ENCODE measurements at regions not wholly inside any gene's neighbourhood (a gene's known extent, or its start where the extent isn't known, plus 50 kb on each side); places are given as distances from the start of the nearest gene placed in this dataset.

DNA sequence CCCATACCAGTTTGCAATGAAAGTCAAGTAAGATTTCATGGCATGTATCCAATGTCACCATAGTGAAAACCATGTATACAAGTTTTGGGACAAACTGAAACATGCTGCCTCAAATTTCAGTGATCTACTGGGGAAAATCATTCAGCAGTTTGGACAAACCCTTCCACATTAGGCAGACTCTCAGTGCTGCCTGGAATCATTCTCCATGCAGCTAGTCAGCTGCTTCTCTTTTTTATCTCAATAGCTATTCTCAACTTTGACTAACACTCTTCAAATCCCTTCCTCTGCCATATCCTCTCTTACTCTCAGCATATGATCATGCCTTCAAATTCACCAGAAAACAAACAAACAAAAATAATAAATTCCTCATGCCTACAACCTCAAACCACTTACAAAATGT, 323.3 kb downstream of the MAN2A1 start:
- Histone ChIP-seq H3K27me3 (ENCODE audit: control insufficient read depth, insufficient read depth, low read length) (no peaks in the 10 kb centered on the region), H3K27ac (no peak overlapping the region), H3K4me3 (ENCODE audit: low read depth, low read length) (no peak overlapping the region), H3K4me1 (no peaks in the 10 kb centered on the region), H3K9me3 (ENCODE audit: control insufficient read depth, low read length) (no peaks in the 10 kb centered on the region), H2AFZ (no peak overlapping the region), H3K36me3 (ENCODE audit: control insufficient read depth, insufficient read depth, low read length) (no peaks in the 10 kb centered on the region), H3K4me2 (ENCODE audit: low read length) (no peak overlapping the region), H3K9ac (no peak overlapping the region), H3K79me2 (no peaks in the 10 kb centered on the region)
- TF ChIP-seq, protein P1, sequence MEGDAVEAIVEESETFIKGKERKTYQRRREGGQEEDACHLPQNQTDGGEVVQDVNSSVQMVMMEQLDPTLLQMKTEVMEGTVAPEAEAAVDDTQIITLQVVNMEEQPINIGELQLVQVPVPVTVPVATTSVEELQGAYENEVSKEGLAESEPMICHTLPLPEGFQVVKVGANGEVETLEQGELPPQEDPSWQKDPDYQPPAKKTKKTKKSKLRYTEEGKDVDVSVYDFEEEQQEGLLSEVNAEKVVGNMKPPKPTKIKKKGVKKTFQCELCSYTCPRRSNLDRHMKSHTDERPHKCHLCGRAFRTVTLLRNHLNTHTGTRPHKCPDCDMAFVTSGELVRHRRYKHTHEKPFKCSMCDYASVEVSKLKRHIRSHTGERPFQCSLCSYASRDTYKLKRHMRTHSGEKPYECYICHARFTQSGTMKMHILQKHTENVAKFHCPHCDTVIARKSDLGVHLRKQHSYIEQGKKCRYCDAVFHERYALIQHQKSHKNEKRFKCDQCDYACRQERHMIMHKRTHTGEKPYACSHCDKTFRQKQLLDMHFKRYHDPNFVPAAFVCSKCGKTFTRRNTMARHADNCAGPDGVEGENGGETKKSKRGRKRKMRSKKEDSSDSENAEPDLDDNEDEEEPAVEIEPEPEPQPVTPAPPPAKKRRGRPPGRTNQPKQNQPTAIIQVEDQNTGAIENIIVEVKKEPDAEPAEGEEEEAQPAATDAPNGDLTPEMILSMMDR (IDR thresholded peaks at IDR 0.05) = no peak

DNA sequence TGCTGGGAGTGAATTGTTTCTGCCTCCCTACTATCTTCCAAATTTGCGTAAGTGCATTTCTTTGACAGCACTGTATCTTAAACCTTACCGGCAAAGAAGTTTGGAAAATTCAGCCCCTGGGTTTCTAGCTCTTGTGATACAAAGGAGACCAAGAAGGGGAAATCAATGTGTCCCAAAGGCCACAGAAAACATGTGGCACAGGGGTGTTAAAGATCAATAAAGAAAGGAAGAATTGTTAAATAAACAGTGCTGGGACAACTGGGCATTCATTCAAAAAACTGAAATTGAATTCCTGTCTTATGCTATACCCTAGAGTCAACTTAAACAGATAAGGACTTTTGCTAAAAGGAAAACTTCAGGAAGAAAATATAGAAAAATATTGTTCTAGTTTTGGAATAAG, 328.1 kb downstream of the MAN2A1 start:
- Histone ChIP-seq H3K79me2 (no peaks in the 10 kb centered on the region), H3K27me3 (ENCODE audit: control insufficient read depth, insufficient read depth, low read length) (no peaks in the 10 kb centered on the region), H2AFZ (no peak overlapping the region), H3K4me3 (ENCODE audit: low read depth, low read length) (no peak overlapping the region), H3K27ac (no peak overlapping the region), H3K9me3 (ENCODE audit: control insufficient read depth, low read length) (no peaks in the 10 kb centered on the region), H3K36me3 (ENCODE audit: control insufficient read depth, insufficient read depth, low read length) (no peaks in the 10 kb centered on the region), H3K4me2 (ENCODE audit: low read length) (no peak overlapping the region), H3K9ac (no peak overlapping the region), H3K4me1 (no peaks in the 10 kb centered on the region)
- TF ChIP-seq, protein P1 (IDR thresholded peaks at IDR 0.05) = no peak

DNA sequence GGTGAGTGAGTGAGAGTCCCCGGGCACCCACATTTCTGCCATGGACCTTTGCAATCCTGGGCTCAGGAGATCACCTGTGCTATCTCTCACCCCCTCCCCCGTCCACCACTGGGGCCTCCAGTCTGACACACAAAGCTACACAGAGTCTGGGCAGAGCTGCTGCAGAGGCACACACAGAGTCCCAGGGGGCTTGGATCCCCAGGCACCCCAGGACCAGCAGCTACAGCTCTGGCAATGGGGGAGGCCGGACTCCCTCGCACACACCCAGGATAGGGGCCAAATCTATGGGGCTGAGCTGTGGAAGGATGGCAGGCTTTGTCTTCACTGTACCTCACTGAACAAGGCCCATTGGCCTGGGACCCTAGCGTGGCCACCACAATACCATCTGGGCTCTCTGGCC, 328.8 kb downstream of the MAN2A1 start:
- no peak overlapping the region for H2AFZ ChIP-seq
- no peaks in the 10 kb centered on the region for H3K4me1 ChIP-seq
- H3K4me2 ChIP-seq (ENCODE audit: low read length) = no peak overlapping the region
- H3K4me3 ChIP-seq (ENCODE audit: low read depth, low read length) = no peak overlapping the region
- H3K36me3 ChIP-seq (ENCODE audit: control insufficient read depth, insufficient read depth, low read length) = no peaks in the 10 kb centered on the region
- no peaks in the 10 kb centered on the region for H3K27me3 ChIP-seq (ENCODE audit: control insufficient read depth, insufficient read depth, low read length)
- H3K9ac ChIP-seq = no peak overlapping the region
- H3K79me2 ChIP-seq = no peaks in the 10 kb centered on the region
- TF ChIP-seq, protein P1 (IDR thresholded peaks at IDR 0.05) = no peak
- H3K27ac ChIP-seq = no peak overlapping the region
- no peaks in the 10 kb centered on the region for H3K9me3 ChIP-seq (ENCODE audit: control insufficient read depth, low read length)

DNA sequence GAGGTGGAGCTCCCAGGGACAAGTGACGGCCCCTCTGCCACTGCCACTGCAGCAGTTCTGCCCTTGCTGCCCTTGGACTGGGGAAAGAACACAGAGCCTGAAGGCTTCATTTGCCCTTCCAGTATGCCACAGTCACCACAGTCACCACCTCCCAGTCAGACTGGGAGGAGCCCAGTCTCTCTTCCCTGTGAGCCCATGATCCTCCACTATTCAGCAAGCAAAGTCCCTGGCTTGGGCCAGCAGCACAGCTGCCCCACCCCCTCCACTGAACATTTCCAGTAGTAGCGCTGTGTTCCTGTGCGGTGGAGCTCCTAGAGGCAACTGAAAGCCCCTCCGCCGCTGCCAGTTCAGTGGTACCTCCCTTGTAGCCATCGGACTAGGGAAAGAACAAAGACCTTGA, 329.4 kb downstream of the MAN2A1 start:
- TF ChIP-seq, protein P1 (IDR thresholded peaks at IDR 0.05) = no peak
- no peaks in the 10 kb centered on the region for H3K9me3 ChIP-seq (ENCODE audit: control insufficient read depth, low read length)
- H3K4me3 ChIP-seq (ENCODE audit: low read depth, low read length) = no peak overlapping the region
- H3K4me1 ChIP-seq = no peaks in the 10 kb centered on the region
- H3K27ac ChIP-seq = no peak overlapping the region
- no peak overlapping the region for H3K4me2 ChIP-seq (ENCODE audit: low read length)
- no peak overlapping the region for H2AFZ ChIP-seq
- H3K9ac ChIP-seq = no peak overlapping the region
- no peaks in the 10 kb centered on the region for H3K79me2 ChIP-seq
- no peaks in the 10 kb centered on the region for H3K27me3 ChIP-seq (ENCODE audit: control insufficient read depth, insufficient read depth, low read length)
- no peaks in the 10 kb centered on the region for H3K36me3 ChIP-seq (ENCODE audit: control insufficient read depth, insufficient read depth, low read length)

DNA sequence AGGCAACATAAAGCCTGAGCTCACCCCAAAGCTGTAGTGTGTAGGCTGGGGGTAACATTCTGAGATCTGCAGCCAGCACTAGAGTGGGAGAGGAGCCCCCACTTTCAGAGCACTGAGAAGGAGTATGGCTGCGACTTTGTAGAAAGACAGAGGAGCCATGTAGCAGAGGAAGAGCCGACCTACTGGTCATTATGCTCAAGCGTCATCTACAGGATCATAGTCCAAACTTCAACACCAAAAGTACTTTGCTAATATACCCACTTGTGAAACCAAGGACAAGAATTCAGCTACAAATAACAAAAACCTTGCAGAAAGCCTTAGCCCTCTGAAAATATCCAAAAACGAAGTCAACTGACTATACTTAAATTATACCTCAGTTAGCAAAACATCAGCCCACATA, 330.1 kb downstream of the MAN2A1 start:
- Histone ChIP-seq H3K36me3 (ENCODE audit: control insufficient read depth, insufficient read depth, low read length) (no peaks in the 10 kb centered on the region), H3K27ac (no peak overlapping the region), H3K4me3 (ENCODE audit: low read depth, low read length) (no peak overlapping the region), H2AFZ (no peak overlapping the region), H3K9me3 (ENCODE audit: control insufficient read depth, low read length) (no peaks in the 10 kb centered on the region), H3K79me2 (no peaks in the 10 kb centered on the region), H3K9ac (no peak overlapping the region), H3K4me1 (no peaks in the 10 kb centered on the region), H3K27me3 (ENCODE audit: control insufficient read depth, insufficient read depth, low read length) (no peaks in the 10 kb centered on the region), H3K4me2 (ENCODE audit: low read length) (no peak overlapping the region)
- TF ChIP-seq, protein P1 (IDR thresholded peaks at IDR 0.05) = no peak

All from parathyroid adenoma (tissue), 2 donors.